ENCODE measurements at regions not wholly inside any gene's neighbourhood (a gene's known extent, or its start where the extent isn't known, plus 50 kb on each side); places are given as distances from the start of the nearest gene placed in this dataset.

DNA sequence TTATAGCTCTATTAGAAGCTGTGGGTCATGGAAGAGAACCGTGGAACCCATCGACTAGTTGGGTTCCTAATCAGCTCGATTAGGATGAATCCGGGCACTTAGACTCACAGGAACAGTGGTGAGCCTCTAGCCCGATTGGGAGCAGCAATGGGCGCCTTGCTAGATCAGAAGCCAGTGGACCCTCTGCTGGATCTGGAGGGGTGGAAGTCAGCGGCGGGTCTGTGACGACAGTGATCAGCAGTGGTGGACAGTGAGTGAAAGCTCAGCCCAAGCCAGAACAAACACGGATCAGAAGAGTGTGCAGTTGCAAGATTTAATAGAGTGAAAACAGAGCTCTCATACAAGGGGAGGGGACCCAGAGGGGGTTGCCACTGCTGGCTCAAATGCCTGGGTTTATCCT lies 1170.2 kb downstream of the OTOL1 start:
- TF ChIP-seq FOXK1 (CRISPR knock-in tag; IDR thresholded peaks at IDR 0.05) (no peak), CTCF (IDR thresholded peaks at IDR 0.05) (no peak), ZNF263 (CRISPR knock-in tag; IDR thresholded peaks at IDR 0.05; ENCODE audit: low read depth) (no peak), ZNF121 (CRISPR knock-in tag; IDR thresholded peaks at IDR 0.05) (no peak)

All from WTC11 (cell line).